ENCODE measurements at regions not wholly inside any gene's neighbourhood (a gene's known extent, or its start where the extent isn't known, plus 50 kb on each side); places are given as distances from the start of the nearest gene placed in this dataset.

GRCh38 chr2:16293871-16294270 lies 353.5 kb downstream of the MYCN start:
- no peak for DNase-seq (ENCODE audit: low read depth)

DNA sequence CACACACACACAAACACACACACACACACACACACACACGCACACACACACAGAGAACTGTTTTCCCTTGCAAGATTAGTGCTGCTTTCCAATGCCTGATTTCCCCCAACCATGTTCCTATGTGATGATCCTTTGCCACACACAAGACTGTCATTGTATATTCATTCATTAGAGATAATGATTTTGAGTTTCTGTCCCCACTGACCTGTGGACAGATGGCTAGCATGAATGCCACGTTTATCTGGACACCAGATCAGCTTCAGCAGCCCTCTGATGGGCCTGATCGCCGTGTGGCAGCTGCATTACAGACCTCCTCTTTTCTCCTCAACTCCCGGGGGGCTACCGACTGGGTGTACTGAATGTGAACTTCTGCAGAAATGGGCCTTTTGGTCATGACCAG lies 353.0 kb downstream of the MYCN start:
- no peak for DNase-seq (ENCODE audit: low read depth)

DNA sequence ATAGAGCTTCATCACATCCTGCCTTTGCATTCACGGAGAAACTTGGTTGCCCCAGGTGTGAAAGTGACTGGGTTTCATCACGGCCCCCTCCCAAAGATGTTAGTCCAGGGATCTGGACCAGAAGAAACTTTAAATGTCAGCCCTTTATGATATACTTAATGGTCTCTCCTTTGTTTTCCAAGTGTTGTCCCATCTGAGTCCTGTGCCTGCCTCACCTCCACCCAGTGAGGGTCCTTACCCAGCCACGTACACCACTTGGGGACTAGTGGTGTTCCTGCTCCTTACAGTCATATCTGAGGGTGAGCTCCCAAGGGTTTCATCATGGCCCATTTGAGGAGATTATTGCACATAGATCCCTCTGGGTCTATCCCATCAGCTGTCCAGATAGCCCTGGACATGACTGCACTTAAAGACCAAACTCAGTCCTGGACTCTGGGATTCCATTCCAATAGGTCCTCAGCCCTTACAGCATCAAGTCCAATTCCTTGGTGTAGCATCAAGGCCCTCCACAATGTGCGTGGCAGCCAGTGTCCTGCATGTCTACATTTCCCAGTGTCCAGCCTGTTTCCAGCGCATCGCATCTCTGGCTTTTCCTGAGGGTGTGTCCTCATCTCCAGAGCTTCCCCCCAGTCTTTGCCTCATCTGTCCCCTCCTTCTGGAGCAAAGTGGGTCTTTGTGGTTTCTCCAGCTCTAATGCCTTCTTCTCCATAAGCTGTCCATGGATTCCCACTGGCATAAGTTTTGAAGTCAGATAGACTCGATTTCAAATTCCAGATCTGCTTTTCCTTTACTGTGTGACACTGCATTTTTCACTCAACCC lies 351.6 kb downstream of the MYCN start:
- DNase-seq (ENCODE audit: low read depth): no peak

GRCh38 chr2:16291226-16291625 lies 350.9 kb downstream of the MYCN start:
- DNase-seq (ENCODE audit: low read depth): no peak

DNA sequence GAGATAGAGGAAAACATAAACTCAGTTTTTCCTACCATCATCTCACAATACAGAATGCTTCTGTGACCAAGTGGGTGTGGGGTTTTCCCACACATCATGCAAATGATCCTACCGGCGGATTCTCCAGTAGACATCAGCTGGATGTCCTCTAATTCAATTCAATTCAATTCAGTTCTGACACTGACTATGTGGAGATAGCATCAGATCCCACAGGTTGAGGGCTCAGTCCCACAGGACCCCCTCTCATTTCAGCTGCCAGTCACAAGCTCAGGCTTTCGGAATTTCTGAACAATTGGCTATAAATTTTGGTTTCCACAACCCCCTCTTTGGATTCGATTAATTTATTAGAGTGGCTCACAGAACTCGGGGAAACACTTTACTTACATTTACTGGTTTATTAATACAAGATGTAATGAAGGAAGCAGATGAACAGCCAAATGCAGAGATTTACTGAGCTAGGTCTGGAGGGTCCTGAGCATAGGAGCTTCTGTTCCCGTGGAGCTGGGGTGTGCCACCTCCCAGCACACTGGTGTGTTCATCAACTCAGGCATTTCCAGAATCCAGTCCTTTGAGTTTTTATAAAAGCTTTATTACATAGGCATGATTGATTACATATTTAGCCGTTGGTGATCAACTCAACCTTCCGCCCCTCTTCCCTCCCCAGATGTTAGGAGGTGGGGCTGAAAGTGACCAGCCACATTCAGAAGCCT lies 350.1 kb downstream of the MYCN start:
- DNase-seq (ENCODE audit: low read depth): no peak

GRCh38 chr2:16288371-16289112 lies 348.2 kb downstream of the MYCN start:
- no peak for DNase-seq (ENCODE audit: low read depth)

DNA sequence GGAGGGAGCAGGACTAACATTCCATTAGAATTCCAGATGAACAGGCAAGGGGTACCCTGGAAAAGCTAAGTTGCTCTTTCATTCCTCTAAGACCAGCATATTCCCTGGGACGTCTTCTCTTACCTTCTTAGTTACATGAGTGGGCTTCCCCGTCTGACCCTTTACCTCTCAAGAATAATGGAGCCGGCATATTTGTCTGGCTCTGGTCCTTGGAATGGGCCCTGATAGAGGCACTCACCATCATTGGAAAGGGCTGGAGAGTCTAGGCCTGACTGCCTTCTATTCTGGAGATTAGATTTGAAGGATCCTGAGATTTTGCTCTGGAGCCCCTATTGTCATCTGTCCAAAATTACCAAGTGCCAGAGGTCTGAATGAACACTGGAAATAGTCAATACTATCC lies 347.5 kb downstream of the MYCN start:
- DNase-seq (ENCODE audit: low read depth): no peak

GRCh38 chr2:16287281-16287680 lies 346.9 kb downstream of the MYCN start:
- DNase-seq (ENCODE audit: low read depth): no peak

- no peak for DNase-seq (ENCODE audit: low read depth)
Measured at GRCh38 chr2:16285813-16286510, 345.6 kb downstream of the MYCN start.

DNA sequence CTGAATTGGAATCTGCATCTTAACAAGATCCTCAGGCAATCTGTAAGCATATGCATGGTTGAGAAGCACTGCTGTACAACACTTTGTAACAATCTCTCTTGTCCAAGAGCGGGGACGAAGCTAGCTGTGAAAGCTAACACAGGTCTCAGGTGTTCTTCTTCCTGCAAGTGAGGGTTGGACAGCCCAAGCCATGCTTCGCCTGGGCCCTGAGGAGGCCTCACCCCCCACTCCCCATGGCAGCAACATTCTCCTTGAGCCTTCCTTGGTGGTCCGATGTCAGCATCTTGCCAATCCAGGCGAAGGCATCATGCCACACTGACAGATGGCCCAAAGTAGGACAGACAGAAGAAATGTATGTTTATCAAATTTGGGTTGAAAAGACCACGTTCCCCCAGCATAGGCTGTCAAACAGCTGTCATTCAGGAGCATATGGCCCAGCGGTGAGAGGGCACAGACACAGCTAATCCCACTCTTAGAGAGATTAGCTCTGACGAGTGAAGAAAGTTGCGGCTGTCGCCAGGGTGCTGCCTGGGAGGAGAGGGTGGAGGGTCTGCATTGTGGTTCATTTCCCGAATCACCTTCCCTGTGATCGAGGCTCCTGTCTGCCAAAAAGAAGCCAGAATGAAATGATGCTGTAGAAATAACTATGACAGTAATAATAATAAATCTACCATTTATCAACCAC lies 344.7 kb downstream of the MYCN start:
- no peak for DNase-seq (ENCODE audit: low read depth)

GRCh38 chr2:16283071-16283850 lies 342.9 kb downstream of the MYCN start:
- DNase-seq (ENCODE audit: low read depth): no peak

DNA sequence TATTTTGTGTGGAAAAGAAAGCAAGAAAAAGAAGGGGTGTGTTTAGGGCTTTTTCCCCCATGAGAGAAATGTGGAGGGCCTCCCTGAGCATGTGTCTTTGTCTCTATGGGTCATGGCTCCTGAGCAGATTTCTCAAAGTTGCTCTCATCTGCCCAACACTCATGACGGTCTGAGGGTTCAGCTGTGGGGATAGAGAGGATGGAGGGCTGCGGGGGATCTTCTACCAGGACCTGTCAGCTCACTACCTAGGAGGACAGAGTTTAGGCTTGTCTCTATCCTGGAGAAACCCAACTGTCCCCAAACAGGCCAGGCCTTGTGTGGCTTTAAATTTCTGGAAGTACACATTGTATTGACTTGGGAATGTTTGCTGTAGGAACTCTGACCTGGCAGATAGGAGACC lies 342.2 kb downstream of the MYCN start:
- DNase-seq (ENCODE audit: low read depth): no peak

- DNase-seq (ENCODE audit: low read depth): no peak
Measured at GRCh38 chr2:16281451-16282335, 341.3 kb downstream of the MYCN start.

DNA sequence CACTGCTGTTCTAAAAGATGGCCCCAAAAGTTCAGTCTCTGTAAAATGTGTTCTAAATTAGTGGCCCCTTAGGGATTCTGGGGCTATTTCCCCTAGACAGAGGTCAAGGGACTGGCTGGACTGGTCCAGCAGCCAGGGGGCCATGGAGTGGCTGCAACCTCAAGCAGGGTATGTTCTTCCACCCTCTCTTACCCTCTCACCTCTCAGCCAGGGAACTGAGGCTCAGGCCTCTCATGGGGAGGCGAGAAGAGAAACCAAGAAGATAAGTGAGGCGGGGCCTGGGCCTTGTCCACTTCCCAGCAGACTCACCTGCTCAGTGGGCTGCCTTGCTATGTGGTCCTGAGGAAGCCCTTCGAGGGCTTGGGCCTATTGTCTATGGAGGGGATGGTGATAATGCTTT lies 339.7 kb downstream of the MYCN start:
- no peak for DNase-seq (ENCODE audit: low read depth)

DNA sequence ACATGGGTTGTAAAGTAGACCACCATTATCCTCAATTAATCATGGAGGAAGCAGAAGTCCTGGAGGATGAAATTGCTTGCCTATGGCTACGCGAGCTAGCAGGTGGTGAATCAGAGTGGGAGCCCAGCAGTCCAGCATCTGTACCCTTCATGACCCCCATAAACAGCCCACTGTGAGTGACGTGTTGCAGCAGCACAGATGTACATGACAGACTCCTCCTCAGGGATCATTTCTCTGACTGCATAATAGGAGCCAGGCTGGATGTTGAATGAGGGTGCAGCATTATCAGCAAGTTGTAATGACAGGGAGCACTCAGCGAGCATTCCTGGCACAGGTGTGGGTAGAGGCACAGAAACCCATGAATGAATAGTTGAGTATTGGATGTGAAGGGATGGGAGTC lies 339.3 kb downstream of the MYCN start:
- no peak for DNase-seq (ENCODE audit: low read depth)

DNA sequence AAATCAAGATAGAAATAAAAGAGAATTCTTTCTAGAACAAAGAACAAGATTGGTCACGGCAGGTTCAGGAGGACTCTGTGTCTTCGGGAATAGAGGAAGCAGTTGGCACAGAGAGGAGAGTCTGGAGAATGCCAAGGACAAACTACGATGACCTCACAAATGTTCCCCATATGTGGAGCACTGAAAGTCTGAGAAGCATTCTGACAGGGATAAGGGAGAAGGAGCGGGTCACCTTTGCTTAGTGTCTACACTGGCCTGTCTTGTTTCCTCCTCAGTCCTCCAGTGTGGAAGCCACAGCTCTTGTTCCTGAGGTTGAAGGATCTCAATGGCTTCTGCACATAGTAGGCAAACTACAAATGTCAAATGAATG lies 338.8 kb downstream of the MYCN start:
- DNase-seq (ENCODE audit: low read depth): no peak

- DNase-seq (ENCODE audit: low read depth): no peak
Measured at GRCh38 chr2:16278421-16279200, 338.3 kb downstream of the MYCN start.

- no peak for DNase-seq (ENCODE audit: low read depth)
Measured at GRCh38 chr2:16277117-16277516, 336.8 kb downstream of the MYCN start.

DNA sequence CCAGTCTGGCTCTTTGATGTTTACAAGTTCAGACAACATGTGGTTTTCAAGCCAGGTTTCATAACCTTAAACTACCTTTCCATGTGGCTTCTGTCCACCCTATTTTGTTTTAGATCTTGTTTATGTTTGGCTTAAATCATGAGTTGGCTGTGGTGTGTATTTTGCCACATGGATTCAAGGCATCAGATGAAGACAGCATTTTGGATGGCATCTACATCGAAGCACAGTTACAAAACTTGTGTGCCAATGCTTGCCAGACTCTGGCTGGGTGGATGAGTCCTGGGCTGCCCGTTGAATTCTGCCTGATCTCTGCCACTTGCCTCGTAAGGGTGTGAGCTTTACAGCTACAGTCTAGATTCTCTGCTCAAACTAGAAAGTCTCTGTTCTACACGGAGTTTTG lies 335.3 kb downstream of the MYCN start:
- DNase-seq (ENCODE audit: low read depth): no peak

Data from amniotic epithelial cell (primary cell).